Activated B cell treated with CpG ODN at 0.5 μM for 24 hours (primary cell): ENCODE measurements at regions not wholly inside any gene's neighbourhood (a gene's known extent, or its start where the extent isn't known, plus 50 kb on each side); places are given as distances from the start of the nearest gene placed in this dataset.

ENCODE experiments used
- ATAC-seq: fragments of 200-7000 bp; cut with Tn5 transposase; one replicate; pipeline ENCODE4 v1.10.0; 2021; ENCODE audit warnings: low read depth, mild to moderate bottlenecking, moderate library complexity
- CTCF ChIA-PET: fragments of 350-600 bp; sonication (Branson Sonifier 250); formaldehyde crosslinking; loops from one replicate; lab custom pipeline; 2021; ENCODE audit warnings: antibody characterized with exemption; lab: Charles Lee
- POLR2A ChIA-PET: fragments of 350-600 bp; sonication (Branson Sonifier 250); formaldehyde crosslinking; loops from one replicate; lab custom pipeline; 2021; ENCODE audit warnings: antibody characterized with exemption; lab: Charles Lee
- DNase-seq: peaks from one replicate; pipeline ENCODE4 v3.0.0; 2022
- H3K27ac Mint-ChIP-seq: one replicate; pipeline ENCODE4 v1.8.0; 2020; ENCODE audit warnings: mixed read lengths
- H3K27me3 Mint-ChIP-seq: one replicate; pipeline ENCODE4 v1.8.0; 2021; ENCODE audit warnings: mixed read lengths
- H3K36me3 Mint-ChIP-seq: one replicate; pipeline ENCODE4 v1.8.0; 2021; ENCODE audit warnings: low read depth, mixed read lengths
- H3K4me1 Mint-ChIP-seq: one replicate; pipeline ENCODE4 v1.8.0; 2021; ENCODE audit warnings: mixed read lengths
- H3K4me3 Mint-ChIP-seq: one replicate; pipeline ENCODE4 v1.8.0; 2020; ENCODE audit warnings: mild to moderate bottlenecking, mixed read lengths
- H3K9me3 Mint-ChIP-seq: one replicate; pipeline ENCODE4 v1.8.0; 2020; ENCODE audit warnings: mixed read lengths
- CTCF ChIP-seq: fragments of 200-600 bp; IDR thresholded peaks from one replicate; pipeline ENCODE4 v1.8.0; 2022; ENCODE audit warnings: antibody characterized with exemption, mild to moderate bottlenecking
- intact Hi-C: fragments of 100-400 bp; cut with micrococcal nuclease; formaldehyde crosslinking; loops from one replicate; pipeline ENCODE4 v1.15.1; 2024

- Mint-ChIP-seq H3K27ac (no peak overlapping the region), H3K4me1 (no peaks in the 10 kb centered on the region), H3K4me3 (no peak overlapping the region), H3K27me3 (peaks cover 11% of the 10 kb centered on the region), H3K36me3 (no peaks in the 10 kb centered on the region), H3K9me3 (no peaks in the 10 kb centered on the region)
- intact Hi-C loops = no loop called here
- ATAC-seq (no peak), DNase-seq (no peak)
- TF ChIP-seq CTCF = no peak
- CTCF ChIA-PET = no interaction called here
- POLR2A ChIA-PET = no interaction called here
These were observed 323.1 kb downstream of the ZNF536 start for GRCh38 chr19:30695171-30695875.

- H3K36me3 Mint-ChIP-seq = no peaks in the 10 kb centered on the region
- no peaks in the 10 kb centered on the region for H3K4me1 Mint-ChIP-seq
- DNase-seq (no peak), ATAC-seq (no peak)
- no peak overlapping the region for H3K27ac Mint-ChIP-seq
- no peaks in the 10 kb centered on the region for H3K9me3 Mint-ChIP-seq
- CTCF ChIA-PET = no interaction called here
- intact Hi-C loops = no loop called here
- no peak for TF ChIP-seq CTCF
- H3K27me3 Mint-ChIP-seq = peaks cover 15% of the 10 kb centered on the region
- no peak overlapping the region for H3K4me3 Mint-ChIP-seq
- POLR2A ChIA-PET = no interaction called here
These were observed 322.1 kb downstream of the ZNF536 start for GRCh38 chr19:30694156-30694755.

- DNase-seq (no peak), ATAC-seq (no peak)
- Mint-ChIP-seq H3K9me3 (no peaks in the 10 kb centered on the region), H3K4me1 (no peaks in the 10 kb centered on the region), H3K27ac (no peak overlapping the region), H3K4me3 (no peak overlapping the region), H3K27me3 (peaks cover 18% of the 10 kb centered on the region), H3K36me3 (no peaks in the 10 kb centered on the region)
- ChIA-PET POLR2A (no interaction called here), CTCF (no interaction called here)
- intact Hi-C loops = no loop called here
- no peak for TF ChIP-seq CTCF
These were observed 320.8 kb downstream of the ZNF536 start for GRCh38 chr19:30692879-30693503.

GRCh38 chr19:30692181-30692811, 320.1 kb downstream of the ZNF536 start:
- ATAC-seq = no peak
- ChIA-PET POLR2A (no interaction called here), CTCF (no interaction called here)
- H3K27ac Mint-ChIP-seq = no peak overlapping the region
- H3K4me1 Mint-ChIP-seq = no peaks in the 10 kb centered on the region
- peaks cover 18% of the 10 kb centered on the region for H3K27me3 Mint-ChIP-seq
- no peaks in the 10 kb centered on the region for H3K36me3 Mint-ChIP-seq
- intact Hi-C loops = no loop called here
- no peak for DNase-seq
- no peak overlapping the region for H3K4me3 Mint-ChIP-seq
- no peak for TF ChIP-seq CTCF
- H3K9me3 Mint-ChIP-seq = no peaks in the 10 kb centered on the region

GRCh38 chr19:30691819-30692166, 319.6 kb downstream of the ZNF536 start:
- ChIA-PET POLR2A (no interaction called here), CTCF (no interaction called here)
- no peak for TF ChIP-seq CTCF
- Mint-ChIP-seq H3K27ac (no peak overlapping the region), H3K27me3 (peaks cover 19% of the 10 kb centered on the region), H3K36me3 (no peaks in the 10 kb centered on the region), H3K9me3 (no peaks in the 10 kb centered on the region), H3K4me3 (no peak overlapping the region), H3K4me1 (no peaks in the 10 kb centered on the region)
- intact Hi-C loops = no loop called here
- no peak for ATAC-seq
- DNase-seq = no peak
